ENCODE measurements at regions not wholly inside any gene's neighbourhood (a gene's known extent, or its start where the extent isn't known, plus 50 kb on each side); places are given as distances from the start of the nearest gene placed in this dataset.

DNA sequence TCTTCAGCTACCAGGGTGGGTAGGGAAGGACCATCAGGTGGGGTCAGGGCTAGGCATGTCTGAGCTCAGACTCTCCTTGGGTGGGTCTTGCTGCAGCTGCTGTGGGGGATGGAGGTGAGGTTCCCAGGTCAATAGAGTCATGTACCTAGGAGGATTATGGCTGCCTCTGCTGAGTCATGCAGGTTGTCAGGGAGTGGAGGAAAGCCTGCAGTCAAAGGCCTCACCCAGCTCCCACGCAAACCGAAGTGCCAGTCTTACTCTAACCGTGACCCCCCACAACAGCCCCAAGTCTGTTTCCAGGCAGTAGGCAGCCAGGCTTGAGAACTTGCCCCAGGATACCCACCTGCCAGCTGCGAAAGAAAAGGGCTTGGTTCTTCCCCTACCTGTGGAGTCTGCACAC lies 113.6 kb upstream of the GALNT5 start:
- no peak for DNase-seq (ENCODE audit: low read depth, low spot score)
- no TSS peak for BruUV-seq (replicated peaks)
- CTCF ChIA-PET = no interaction called here

DNA sequence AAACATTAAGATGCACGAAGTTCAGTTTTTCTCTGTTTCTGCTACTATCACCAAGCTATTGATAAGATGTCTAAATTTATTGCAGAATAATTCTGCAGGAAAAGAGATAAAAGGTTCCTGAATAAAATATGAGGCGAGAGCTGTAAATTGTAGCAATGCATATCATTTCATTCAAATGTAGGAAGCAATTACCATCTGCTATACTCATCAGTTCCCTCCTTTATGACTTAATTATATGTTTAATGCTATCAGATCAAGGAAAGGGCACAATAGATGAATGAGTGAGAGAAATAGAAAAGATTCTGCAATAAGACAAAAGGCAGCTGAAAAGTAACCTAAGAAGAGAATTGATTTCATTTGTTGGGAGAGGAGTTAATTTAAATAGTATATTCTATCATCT lies 108.2 kb upstream of the GALNT5 start:
- DNase-seq (ENCODE audit: low read depth, low spot score) = no peak
- Histone ChIP-seq H3K27me3 (ENCODE audit: control insufficient read depth, insufficient read depth, low read length) (no peaks in the 10 kb centered on the region), H3K27ac (ENCODE audit: low read length) (no peak overlapping the region), H3K4me1 (ENCODE audit: control insufficient read depth, insufficient read depth, low read length) (no peaks in the 10 kb centered on the region), H3K4me3 (ENCODE audit: low read depth in 2 of 2, low read length in 2 of 2) (no peak overlapping the region), H3K9me3 (ENCODE audit: control insufficient read depth, insufficient read depth, low read depth, low read length) (no peaks in the 10 kb centered on the region), H3K36me3 (ENCODE audit: control insufficient read depth, insufficient read depth, low read length) (no peaks in the 10 kb centered on the region)
- intact Hi-C loops (cut with micrococcal nuclease; ENCODE audit: unreplicated experiment) = no loop called here
- no peak for TF ChIP-seq SIN3A (IDR thresholded peaks at IDR 0.05; ENCODE audit: borderline replicate concordance, insufficient read depth, low read depth, low read length)
- TF ChIP-seq TCF7L2 (IDR thresholded peaks at IDR 0.05; ENCODE audit: low read depth, low read length) = no peak
- TF ChIP-seq CTCF (IDR thresholded peaks at IDR 0.05) = no peak
- in situ Hi-C loops (cut with HindIII; ENCODE audit: low pct_unique_long_range_greater_than_20kb, low sequenced_read_pairs) = no loop called here
- POLR2A ChIA-PET = no interaction called here
- BruUV-seq (replicated peaks) = no TSS peak
- CTCF ChIA-PET = no interaction called here
- no peak for ATAC-seq

More for the DNA sequence above, 113.6 kb upstream of the GALNT5 start:
- Histone ChIP-seq H3K27ac (ENCODE audit: low read length) (no peak overlapping the region), H3K4me1 (ENCODE audit: control insufficient read depth, insufficient read depth, low read length) (no peaks in the 10 kb centered on the region), H3K36me3 (ENCODE audit: control insufficient read depth, insufficient read depth, low read length) (no peaks in the 10 kb centered on the region), H3K4me3 (ENCODE audit: low read depth in 2 of 2, low read length in 2 of 2) (no peak overlapping the region), H3K9me3 (ENCODE audit: control insufficient read depth, insufficient read depth, low read depth, low read length) (no peaks in the 10 kb centered on the region), H3K27me3 (ENCODE audit: control insufficient read depth, insufficient read depth, low read length) (no peaks in the 10 kb centered on the region)
- in situ Hi-C loops (cut with HindIII; ENCODE audit: low pct_unique_long_range_greater_than_20kb, low sequenced_read_pairs) (no loop called here), intact Hi-C loops (cut with micrococcal nuclease; ENCODE audit: unreplicated experiment) (no loop called here)
- ATAC-seq = no peak
- POLR2A ChIA-PET = no interaction called here
- no peak for TF ChIP-seq CTCF (IDR thresholded peaks at IDR 0.05)
- no peak for TF ChIP-seq POLR2AphosphoS5 (IDR thresholded peaks at IDR 0.05; ENCODE audit: low read depth, low read length)
- no peak for TF ChIP-seq TCF7L2 (IDR thresholded peaks at IDR 0.05; ENCODE audit: low read depth, low read length)
- TF ChIP-seq SIN3A (IDR thresholded peaks at IDR 0.05; ENCODE audit: borderline replicate concordance, insufficient read depth, low read depth, low read length) = no peak
- TF ChIP-seq, protein P1, sequence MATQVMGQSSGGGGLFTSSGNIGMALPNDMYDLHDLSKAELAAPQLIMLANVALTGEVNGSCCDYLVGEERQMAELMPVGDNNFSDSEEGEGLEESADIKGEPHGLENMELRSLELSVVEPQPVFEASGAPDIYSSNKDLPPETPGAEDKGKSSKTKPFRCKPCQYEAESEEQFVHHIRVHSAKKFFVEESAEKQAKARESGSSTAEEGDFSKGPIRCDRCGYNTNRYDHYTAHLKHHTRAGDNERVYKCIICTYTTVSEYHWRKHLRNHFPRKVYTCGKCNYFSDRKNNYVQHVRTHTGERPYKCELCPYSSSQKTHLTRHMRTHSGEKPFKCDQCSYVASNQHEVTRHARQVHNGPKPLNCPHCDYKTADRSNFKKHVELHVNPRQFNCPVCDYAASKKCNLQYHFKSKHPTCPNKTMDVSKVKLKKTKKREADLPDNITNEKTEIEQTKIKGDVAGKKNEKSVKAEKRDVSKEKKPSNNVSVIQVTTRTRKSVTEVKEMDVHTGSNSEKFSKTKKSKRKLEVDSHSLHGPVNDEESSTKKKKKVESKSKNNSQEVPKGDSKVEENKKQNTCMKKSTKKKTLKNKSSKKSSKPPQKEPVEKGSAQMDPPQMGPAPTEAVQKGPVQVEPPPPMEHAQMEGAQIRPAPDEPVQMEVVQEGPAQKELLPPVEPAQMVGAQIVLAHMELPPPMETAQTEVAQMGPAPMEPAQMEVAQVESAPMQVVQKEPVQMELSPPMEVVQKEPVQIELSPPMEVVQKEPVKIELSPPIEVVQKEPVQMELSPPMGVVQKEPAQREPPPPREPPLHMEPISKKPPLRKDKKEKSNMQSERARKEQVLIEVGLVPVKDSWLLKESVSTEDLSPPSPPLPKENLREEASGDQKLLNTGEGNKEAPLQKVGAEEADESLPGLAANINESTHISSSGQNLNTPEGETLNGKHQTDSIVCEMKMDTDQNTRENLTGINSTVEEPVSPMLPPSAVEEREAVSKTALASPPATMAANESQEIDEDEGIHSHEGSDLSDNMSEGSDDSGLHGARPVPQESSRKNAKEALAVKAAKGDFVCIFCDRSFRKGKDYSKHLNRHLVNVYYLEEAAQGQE (IDR thresholded peaks at IDR 0.05; ENCODE audit: insufficient read depth in 1 of 2, low read depth in 2 of 2, low read length in 1 of 2) = no peak

DNA sequence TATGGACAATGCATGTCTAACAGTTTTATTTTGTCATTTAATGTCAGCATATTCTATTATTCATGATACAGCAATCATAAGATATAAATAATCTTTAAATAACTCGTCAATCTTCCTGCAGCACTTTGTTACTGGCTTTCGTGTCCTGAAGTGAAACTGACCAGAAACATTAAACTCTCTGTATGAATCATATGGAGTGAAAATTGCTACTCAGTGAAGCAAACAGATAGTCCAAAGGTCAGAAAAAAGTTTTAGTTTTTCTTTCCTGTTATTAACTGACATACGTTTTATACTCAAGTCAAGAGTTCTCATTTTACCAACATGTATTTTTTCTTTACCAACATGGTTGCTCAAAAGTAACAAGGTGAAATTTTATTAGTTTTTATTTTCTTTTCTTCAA lies 106.8 kb upstream of the GALNT5 start:
- no TSS peak for BruUV-seq (replicated peaks)
- no peak for DNase-seq (ENCODE audit: low read depth, low spot score)
- Histone ChIP-seq H3K27ac (ENCODE audit: low read length) (no peak overlapping the region), H3K9me3 (ENCODE audit: control insufficient read depth, insufficient read depth, low read depth, low read length) (no peaks in the 10 kb centered on the region), H3K4me3 (ENCODE audit: low read depth in 2 of 2, low read length in 2 of 2) (no peak overlapping the region), H3K36me3 (ENCODE audit: control insufficient read depth, insufficient read depth, low read length) (no peaks in the 10 kb centered on the region), H3K27me3 (ENCODE audit: control insufficient read depth, insufficient read depth, low read length) (no peaks in the 10 kb centered on the region), H3K4me1 (ENCODE audit: control insufficient read depth, insufficient read depth, low read length) (no peaks in the 10 kb centered on the region)
- in situ Hi-C loops (cut with HindIII; ENCODE audit: low pct_unique_long_range_greater_than_20kb, low sequenced_read_pairs) = no loop called here
- ChIA-PET CTCF (no interaction called here), POLR2A (no interaction called here)
- no peak for TF ChIP-seq TCF7L2 (IDR thresholded peaks at IDR 0.05; ENCODE audit: low read depth, low read length)
- no peak for TF ChIP-seq SIN3A (IDR thresholded peaks at IDR 0.05; ENCODE audit: borderline replicate concordance, insufficient read depth, low read depth, low read length)
- TF ChIP-seq POLR2AphosphoS5 (IDR thresholded peaks at IDR 0.05; ENCODE audit: low read depth, low read length) = no peak
- TF ChIP-seq, protein P1 (IDR thresholded peaks at IDR 0.05; ENCODE audit: insufficient read depth in 1 of 2, low read depth in 2 of 2, low read length in 1 of 2) = no peak
- intact Hi-C loops (cut with micrococcal nuclease; ENCODE audit: unreplicated experiment) = no loop called here
- ATAC-seq = no peak
